ENCODE measurements at regions not wholly inside any gene's neighbourhood (a gene's known extent, or its start where the extent isn't known, plus 50 kb on each side); places are given as distances from the start of the nearest gene placed in this dataset.

- no peak for TF ChIP-seq CTCF (IDR thresholded peaks at IDR 0.05)
- no peak for TF ChIP-seq EZH2 (IDR thresholded peaks at IDR 0.05)
- no peak for TF ChIP-seq EZH2phosphoT487 (IDR thresholded peaks at IDR 0.05)
These were observed 346.7 kb upstream of the LRATD1 start for GRCh38 chr2:14285812-14286211.
